HFF-Myc (cell line): ENCODE measurements at regions not wholly inside any gene's neighbourhood (a gene's known extent, or its start where the extent isn't known, plus 50 kb on each side); places are given as distances from the start of the nearest gene placed in this dataset.

Source experiments
- DNase-seq: peaks from one replicate; pipeline ENCODE4 v3.0.0-alpha.2; 2011; ENCODE audit warnings: low read depth; ENCODE audit errors: extremely low read depth
- H3K4me3 ChIP-seq: replicated peaks from 2 replicates; pipeline ENCODE4 v1.5.1; 2011; ENCODE audit warnings: low read depth, mild to moderate bottlenecking, control low read depth, low read length
- CTCF ChIP-seq: IDR thresholded peaks from 2 replicates; pipeline ENCODE4 v1.5.1; 2012; ENCODE audit warnings: mild to moderate bottlenecking, low read depth, low read length, control low read depth; ENCODE audit errors: missing control alignments

GRCh38 chr14:94987409-94987808 lies 169.9 kb downstream of the DICER1 start:
- no peak overlapping the region for H3K4me3 ChIP-seq
- DNase-seq, result no peak
- TF ChIP-seq CTCF, result no peak

GRCh38 chr14:94979891-94980290 lies 177.4 kb downstream of the DICER1 start:
- TF ChIP-seq CTCF, result no peak
- no peak for DNase-seq
- H3K4me3 ChIP-seq, result no peak overlapping the region

GRCh38 chr14:94977016-94977415 lies 180.3 kb downstream of the DICER1 start:
- H3K4me3 ChIP-seq, result no peak overlapping the region
- DNase-seq, result no peak
- no peak for TF ChIP-seq CTCF

GRCh38 chr14:94975366-94975765 lies 182.0 kb downstream of the DICER1 start:
- DNase-seq, result no peak
- TF ChIP-seq CTCF, result no peak
- H3K4me3 ChIP-seq, result no peak overlapping the region

DNA sequence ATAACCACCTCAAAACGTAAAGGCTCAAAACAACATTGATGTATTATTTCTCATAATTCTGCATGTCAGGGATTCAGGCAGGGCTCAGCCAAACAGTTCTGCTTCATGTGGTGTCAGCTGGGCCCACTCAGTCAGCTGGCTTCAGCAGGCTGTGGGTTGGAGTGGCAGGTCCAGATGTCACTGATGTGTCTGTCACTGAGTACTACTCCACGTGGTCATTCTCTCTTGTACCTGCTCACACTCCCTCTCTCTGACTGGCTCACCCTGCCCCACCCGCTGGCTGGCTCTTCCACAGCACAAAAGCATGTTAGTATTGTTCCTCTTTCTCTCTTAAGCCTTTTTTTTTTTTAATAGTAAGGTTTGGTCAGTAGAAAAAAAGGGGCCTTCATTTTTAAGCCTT lies 182.4 kb downstream of the DICER1 start:
- TF ChIP-seq CTCF, result no peak
- H3K4me3 ChIP-seq, result no peak overlapping the region
- no peak for DNase-seq

DNA sequence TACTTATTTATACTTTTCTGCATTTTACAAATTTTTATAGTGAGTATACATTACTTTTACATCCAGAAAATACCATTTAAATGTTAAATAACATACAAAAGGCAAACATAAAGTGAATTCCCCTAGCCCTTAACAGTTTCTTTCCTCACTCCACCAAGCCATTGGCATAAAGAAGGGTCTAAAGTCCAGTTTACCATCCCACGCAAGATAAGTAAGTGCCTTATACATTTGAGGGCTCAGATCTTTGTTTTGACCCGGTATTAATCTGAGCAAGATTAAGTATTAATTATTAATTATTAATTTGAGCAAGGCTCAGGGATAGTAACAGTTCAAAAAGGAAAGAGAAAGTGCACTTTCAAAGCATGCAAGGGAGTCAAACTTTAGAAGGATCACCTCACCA lies 182.9 kb downstream of the DICER1 start:
- no peak for TF ChIP-seq CTCF
- H3K4me3 ChIP-seq, result no peak overlapping the region
- no peak for DNase-seq

- no peak for TF ChIP-seq CTCF
- no peak overlapping the region for H3K4me3 ChIP-seq
- DNase-seq, result no peak
Measured at GRCh38 chr14:94971750-94972149, 185.6 kb downstream of the DICER1 start.
